ENCODE measurements at regions not wholly inside any gene's neighbourhood (a gene's known extent, or its start where the extent isn't known, plus 50 kb on each side); places are given as distances from the start of the nearest gene placed in this dataset.

- Histone ChIP-seq H3K4me3 (no peak overlapping the region), H3K9me3 (no peaks in the 10 kb centered on the region), H3K4me1 (peaks cover 13% of the 10 kb centered on the region), H3K36me3 (no peaks in the 10 kb centered on the region), H3K27me3 (no peaks in the 10 kb centered on the region), H3K27ac (no peak overlapping the region)
- TF ChIP-seq CTCF (IDR thresholded peaks at IDR 0.05), result no peak
- no peak for TF ChIP-seq EP300 (IDR thresholded peaks at IDR 0.05)
- TF ChIP-seq POLR2AphosphoS5 (IDR thresholded peaks at IDR 0.05), result no peak
- no peak for TF ChIP-seq POLR2A (IDR thresholded peaks at IDR 0.05)
- WGBS, result 33% methylated on average over 3 of the region's 3 CpGs
- no peak for DNase-seq (ENCODE audit: low spot score in 2 of 2)
These were observed 530.1 kb upstream of the NOX3 start for GRCh38 chr6:155985660-155986138.

- no peak overlapping the region for H3K4me3 ChIP-seq
- DNase-seq (ENCODE audit: low spot score in 2 of 2), result no peak
- H3K36me3 ChIP-seq, result no peaks in the 10 kb centered on the region
- H3K27me3 ChIP-seq, result no peaks in the 10 kb centered on the region
- H3K4me1 ChIP-seq, result peaks cover 9% of the 10 kb centered on the region
- TF ChIP-seq CTCF (IDR thresholded peaks at IDR 0.05), result no peak
- no peak for TF ChIP-seq POLR2A (IDR thresholded peaks at IDR 0.05)
- no peak for TF ChIP-seq POLR2AphosphoS5 (IDR thresholded peaks at IDR 0.05)
- no peaks in the 10 kb centered on the region for H3K9me3 ChIP-seq
- H3K27ac ChIP-seq, result no peak overlapping the region
These were observed 525.1 kb upstream of the NOX3 start for GRCh38 chr6:155980768-155981079.

GRCh38 chr6:155980014-155980767 lies 524.6 kb upstream of the NOX3 start:
- H3K4me1 ChIP-seq, result peaks cover 4% of the 10 kb centered on the region
- TF ChIP-seq EP300 (IDR thresholded peaks at IDR 0.05) (no peak), CTCF (IDR thresholded peaks at IDR 0.05) (no peak), POLR2A (IDR thresholded peaks at IDR 0.05) (no peak), POLR2AphosphoS5 (IDR thresholded peaks at IDR 0.05) (no peak)
- no peaks in the 10 kb centered on the region for H3K27me3 ChIP-seq
- no peaks in the 10 kb centered on the region for H3K36me3 ChIP-seq
- H3K4me3 ChIP-seq, result no peak overlapping the region
- 42% methylated on average over 5 of the region's 5 CpGs for WGBS
- no peaks in the 10 kb centered on the region for H3K9me3 ChIP-seq
- DNase-seq (ENCODE audit: low spot score in 2 of 2), result no peak
- no peak overlapping the region for H3K27ac ChIP-seq

- TF ChIP-seq CTCF (IDR thresholded peaks at IDR 0.05) (no peak), POLR2AphosphoS5 (IDR thresholded peaks at IDR 0.05) (no peak)
- no peak overlapping the region for H3K4me3 ChIP-seq
- no peaks in the 10 kb centered on the region for H3K36me3 ChIP-seq
- no peaks in the 10 kb centered on the region for H3K9me3 ChIP-seq
- WGBS, result 90% methylated on average over 8 of the region's 8 CpGs
- H3K27me3 ChIP-seq, result no peaks in the 10 kb centered on the region
- H3K27ac ChIP-seq, result no peak overlapping the region
- no peaks in the 10 kb centered on the region for H3K4me1 ChIP-seq
- no peak for DNase-seq (ENCODE audit: low spot score in 2 of 2)
These were observed 519.9 kb upstream of the NOX3 start for GRCh38 chr6:155975506-155975905.

GRCh38 chr6:155974811-155975323 lies 519.2 kb upstream of the NOX3 start:
- Histone ChIP-seq H3K4me3 (no peak overlapping the region), H3K4me1 (no peaks in the 10 kb centered on the region), H3K27me3 (no peaks in the 10 kb centered on the region), H3K36me3 (no peaks in the 10 kb centered on the region), H3K9me3 (no peaks in the 10 kb centered on the region), H3K27ac (no peak overlapping the region)
- 90% methylated on average over 9 of the region's 9 CpGs for WGBS
- DNase-seq (ENCODE audit: low spot score in 2 of 2), result no peak
- TF ChIP-seq CTCF (IDR thresholded peaks at IDR 0.05), result no peak
- no peak for TF ChIP-seq POLR2AphosphoS5 (IDR thresholded peaks at IDR 0.05)
- no peak for TF ChIP-seq EP300 (IDR thresholded peaks at IDR 0.05)
- no peak for TF ChIP-seq POLR2A (IDR thresholded peaks at IDR 0.05)

All from suprapubic skin (tissue), 4 donors.